ENCODE measurements at regions not wholly inside any gene's neighbourhood (a gene's known extent, or its start where the extent isn't known, plus 50 kb on each side); places are given as distances from the start of the nearest gene placed in this dataset.

DNA sequence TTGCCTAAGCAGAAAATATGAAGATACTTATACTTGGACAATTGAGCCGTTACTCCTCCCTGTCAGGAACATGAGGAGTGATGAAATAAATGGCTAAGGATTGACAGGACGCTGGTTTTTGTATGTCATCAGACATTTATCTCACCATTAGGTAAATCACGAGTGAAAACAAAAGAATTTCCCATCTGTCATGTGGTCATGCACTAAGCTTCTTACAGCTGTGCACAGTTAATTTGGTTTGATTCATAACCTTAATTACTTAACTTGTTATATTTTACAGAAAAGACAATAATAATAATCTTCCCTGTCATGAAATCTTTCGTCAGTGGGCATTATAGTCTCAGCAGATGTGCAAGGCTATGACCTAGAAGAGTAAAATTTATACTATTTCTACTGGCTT, 266.5 kb downstream of the HGF start:
- intact Hi-C loops (cut with micrococcal nuclease) = no loop called here
- Histone ChIP-seq H2AFZ (ENCODE audit: low read length) (no peak overlapping the region), H3K36me3 (ENCODE audit: low read depth, low read length) (no peaks in the 10 kb centered on the region), H3K9ac (ENCODE audit: low read length) (no peak overlapping the region), H4K20me1 (ENCODE audit: low read length) (no peaks in the 10 kb centered on the region), H3K4me2 (ENCODE audit: low read length) (no peak overlapping the region), H3K9me2 (replicated peaks; ENCODE audit: low read length) (no peaks in the 10 kb centered on the region), H3K9me3 (ENCODE audit: low read length) (no peaks in the 10 kb centered on the region), H3K4me3 (ENCODE audit: low read length) (no peak overlapping the region), H3K27me3 (ENCODE audit: low read length) (no peaks in the 10 kb centered on the region), H3K27ac (ENCODE audit: low read length) (no peak overlapping the region), H3K79me2 (ENCODE audit: low read length) (no peaks in the 10 kb centered on the region), H3K4me1 (ENCODE audit: insufficient read depth, low read length) (peaks cover 18% of the 10 kb centered on the region), H3F3A (ENCODE audit: low read length, unreplicated experiment) (no peaks in the 10 kb centered on the region)
- DNase-seq (no peak), ATAC-seq (no peak)
- CTCF ChIA-PET = no interaction called here
- BruUV-seq (replicated peaks) = no TSS peak
- POLR2A ChIA-PET (ENCODE audit: unreplicated experiment) = no interaction called here
- TF ChIP-seq EZH2 (IDR thresholded peaks at IDR 0.05; ENCODE audit: low read length, unreplicated experiment) = no peak
- TF ChIP-seq, protein P1, sequence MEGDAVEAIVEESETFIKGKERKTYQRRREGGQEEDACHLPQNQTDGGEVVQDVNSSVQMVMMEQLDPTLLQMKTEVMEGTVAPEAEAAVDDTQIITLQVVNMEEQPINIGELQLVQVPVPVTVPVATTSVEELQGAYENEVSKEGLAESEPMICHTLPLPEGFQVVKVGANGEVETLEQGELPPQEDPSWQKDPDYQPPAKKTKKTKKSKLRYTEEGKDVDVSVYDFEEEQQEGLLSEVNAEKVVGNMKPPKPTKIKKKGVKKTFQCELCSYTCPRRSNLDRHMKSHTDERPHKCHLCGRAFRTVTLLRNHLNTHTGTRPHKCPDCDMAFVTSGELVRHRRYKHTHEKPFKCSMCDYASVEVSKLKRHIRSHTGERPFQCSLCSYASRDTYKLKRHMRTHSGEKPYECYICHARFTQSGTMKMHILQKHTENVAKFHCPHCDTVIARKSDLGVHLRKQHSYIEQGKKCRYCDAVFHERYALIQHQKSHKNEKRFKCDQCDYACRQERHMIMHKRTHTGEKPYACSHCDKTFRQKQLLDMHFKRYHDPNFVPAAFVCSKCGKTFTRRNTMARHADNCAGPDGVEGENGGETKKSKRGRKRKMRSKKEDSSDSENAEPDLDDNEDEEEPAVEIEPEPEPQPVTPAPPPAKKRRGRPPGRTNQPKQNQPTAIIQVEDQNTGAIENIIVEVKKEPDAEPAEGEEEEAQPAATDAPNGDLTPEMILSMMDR (conservative IDR thresholded peaks at IDR 0.05; ENCODE audit: low read depth, low read length) = no peak
- TF ChIP-seq EZH2phosphoT487 (IDR thresholded peaks at IDR 0.05; ENCODE audit: borderline replicate concordance, low read length) = no peak

DNA sequence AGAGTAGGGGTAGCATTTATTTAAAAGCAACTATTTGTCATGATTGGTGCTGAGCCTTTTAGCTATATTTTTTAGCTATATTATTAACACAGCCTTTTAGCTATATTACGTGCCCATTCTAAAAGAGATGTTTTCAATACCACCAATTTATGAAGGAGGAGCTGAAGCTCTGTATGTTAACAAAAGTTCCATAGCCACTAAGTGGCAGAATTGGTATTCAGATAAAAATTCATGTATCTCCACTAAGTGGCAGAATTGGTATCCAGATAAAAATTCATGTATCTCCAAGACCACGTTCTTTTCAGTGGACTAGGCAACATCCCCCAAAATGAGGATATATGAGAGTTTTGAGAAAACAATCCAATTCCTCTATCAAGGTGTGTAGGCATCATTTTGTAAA, 268.6 kb downstream of the HGF start:
- H3F3A ChIP-seq (ENCODE audit: low read length, unreplicated experiment) = no peaks in the 10 kb centered on the region
- no peaks in the 10 kb centered on the region for H3K79me2 ChIP-seq (ENCODE audit: low read length)
- CTCF ChIA-PET = interaction anchor here (0.5 to 3.4 kb wide), 12 partner anchors 10 to 1228 kb away, joined by 3 to 39 read pairs (median 4); partner anchors contain the start of gene HGF
- peak overlapping the region; percentile 67 for H3K9ac ChIP-seq (ENCODE audit: low read length)
- H3K9me3 ChIP-seq (ENCODE audit: low read length) = no peaks in the 10 kb centered on the region
- BruUV-seq (replicated peaks) = no TSS peak
- no peaks in the 10 kb centered on the region for H3K36me3 ChIP-seq (ENCODE audit: low read depth, low read length)
- peak overlapping the region; percentile 74 for H2AFZ ChIP-seq (ENCODE audit: low read length)
- H3K27me3 ChIP-seq (ENCODE audit: low read length) = no peaks in the 10 kb centered on the region
- H4K20me1 ChIP-seq (ENCODE audit: low read length) = no peaks in the 10 kb centered on the region
- peak overlapping the region; percentile 40 for H3K27ac ChIP-seq (ENCODE audit: low read length)
- DNase-seq (peak; percentile 66), ATAC-seq (peak; percentile 39)
- intact Hi-C loops (cut with micrococcal nuclease) = loop anchor here (1.0 to 2.0 kb wide), 4 partner anchors 138 to 455 kb away; partner anchors contain the start of gene HGF
- peak overlapping the region; percentile 50 for H3K4me3 ChIP-seq (ENCODE audit: low read length)
- no peaks in the 10 kb centered on the region for H3K9me2 ChIP-seq (replicated peaks; ENCODE audit: low read length)
- POLR2A ChIA-PET (ENCODE audit: unreplicated experiment) = interaction anchor here (0.5 kb wide), 1 partner anchor 1195 kb away, joined by 5 read pairs; no protein-coding TSS in a partner anchor
- peaks cover 18% of the 10 kb centered on the region for H3K4me1 ChIP-seq (ENCODE audit: insufficient read depth, low read length)
- no peak for TF ChIP-seq EZH2phosphoT487 (IDR thresholded peaks at IDR 0.05; ENCODE audit: borderline replicate concordance, low read length)
- TF ChIP-seq, protein P1 (conservative IDR thresholded peaks at IDR 0.05; ENCODE audit: low read depth, low read length) = peak; percentile 75
- TF ChIP-seq EZH2 (IDR thresholded peaks at IDR 0.05; ENCODE audit: low read length, unreplicated experiment) = no peak
- H3K4me2 ChIP-seq (ENCODE audit: low read length) = peak overlapping the region; percentile 72

DNA sequence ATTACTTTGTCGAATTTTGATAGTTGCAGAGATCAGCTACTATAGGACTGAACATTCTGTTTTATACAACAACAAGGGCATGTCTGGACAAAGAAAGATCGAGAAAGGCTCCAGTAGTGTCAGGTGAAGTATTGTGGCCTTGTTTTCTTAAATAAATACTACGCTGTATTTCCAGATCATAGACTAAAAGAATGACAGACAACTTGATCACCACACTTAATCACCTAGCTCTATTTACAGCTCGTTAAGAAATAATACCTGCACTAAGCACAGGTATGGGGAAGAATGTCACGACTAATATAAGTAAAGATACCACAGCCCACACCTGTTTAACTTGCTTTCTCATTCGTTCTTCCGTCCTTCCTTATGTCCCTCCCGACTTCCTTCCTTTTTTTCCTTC, 269.2 kb downstream of the HGF start:
- CTCF ChIA-PET = interaction anchor here (0.5 to 3.4 kb wide), 10 partner anchors 18 to 664 kb away, joined by 3 to 39 read pairs (median 4); partner anchors contain the start of gene HGF
- Histone ChIP-seq H3K9ac (ENCODE audit: low read length) (peak overlapping the region; percentile 67), H3K9me2 (replicated peaks; ENCODE audit: low read length) (no peaks in the 10 kb centered on the region), H3K4me2 (ENCODE audit: low read length) (peak overlapping the region; percentile 72), H3K27ac (ENCODE audit: low read length) (peak overlapping the region; percentile 40), H3K4me1 (ENCODE audit: insufficient read depth, low read length) (peaks cover 18% of the 10 kb centered on the region), H2AFZ (ENCODE audit: low read length) (peak overlapping the region; percentile 74), H3K79me2 (ENCODE audit: low read length) (no peaks in the 10 kb centered on the region), H3K4me3 (ENCODE audit: low read length) (peak overlapping the region; percentile 50), H3K9me3 (ENCODE audit: low read length) (no peaks in the 10 kb centered on the region), H3F3A (ENCODE audit: low read length, unreplicated experiment) (no peaks in the 10 kb centered on the region), H4K20me1 (ENCODE audit: low read length) (no peaks in the 10 kb centered on the region), H3K36me3 (ENCODE audit: low read depth, low read length) (no peaks in the 10 kb centered on the region), H3K27me3 (ENCODE audit: low read length) (no peaks in the 10 kb centered on the region)
- ATAC-seq = peak; percentile 18
- TF ChIP-seq EZH2 (IDR thresholded peaks at IDR 0.05; ENCODE audit: low read length, unreplicated experiment) (no peak), EZH2phosphoT487 (IDR thresholded peaks at IDR 0.05; ENCODE audit: borderline replicate concordance, low read length) (no peak)
- TF ChIP-seq, protein P1 (conservative IDR thresholded peaks at IDR 0.05; ENCODE audit: low read depth, low read length) = no peak
- no TSS peak for BruUV-seq (replicated peaks)
- intact Hi-C loops (cut with micrococcal nuclease) = loop anchor here (1.0 to 2.0 kb wide), 4 partner anchors 138 to 456 kb away; partner anchors contain the start of gene HGF
- peak; percentile 5 for DNase-seq
- POLR2A ChIA-PET (ENCODE audit: unreplicated experiment) = interaction anchor here (0.5 kb wide), 1 partner anchor 1195 kb away, joined by 5 read pairs; no protein-coding TSS in a partner anchor
